Natural killer cell treated with Interleukin-12 subunit alpha and Interleukin-12 subunit beta and Interleukin-15 and Interleukin-18, amount 100 ng/mL, for 72 hours (primary cell): ENCODE measurements at regions not wholly inside any gene's neighbourhood (a gene's known extent, or its start where the extent isn't known, plus 50 kb on each side); places are given as distances from the start of the nearest gene placed in this dataset.
"Not testable (repeated sequence)": the region's sequence is repeated elsewhere in the genome, so short reads cannot be mapped to it uniquely, and the experiment has no call there.

ENCODE experiments used
- ATAC-seq, 2 donors: fragments of 150-1000 bp; cut with Tn5 transposase in 1 of 2; sonication (Bioruptor Pico), chemical (Tn5 transposase) in 1 of 2; 2 replicates each; pipeline ENCODE4 v1.10.0; 2021
- DNase-seq: peaks from one replicate; pipeline ENCODE4 v3.0.0; 2022; ENCODE audit warnings: low spot score
- H3K27ac Mint-ChIP-seq, 2 donors: 1 replicate in 1 of 2; 2 replicates in 1 of 2; pipeline ENCODE4 v1.8.0; 2022; ENCODE audit warnings: mixed read lengths in 2 of 2, mild to moderate bottlenecking in 1 of 2, moderate library complexity in 1 of 2
- H3K27me3 Mint-ChIP-seq, 2 donors: 1 replicate in 1 of 2; 2 replicates in 1 of 2; pipeline ENCODE4 v1.8.0; 2022; ENCODE audit warnings: mixed read lengths in 2 of 2
- H3K36me3 Mint-ChIP-seq: one replicate; pipeline ENCODE4 v1.8.0; 2022; ENCODE audit warnings: mixed read lengths
- H3K4me1 Mint-ChIP-seq, 2 donors: 1 replicate in 1 of 2; 2 replicates in 1 of 2; pipeline ENCODE4 v1.8.0; 2022; ENCODE audit warnings: low read depth in 2 of 2, mixed read lengths in 2 of 2, mild to moderate bottlenecking in 1 of 2
- H3K4me3 Mint-ChIP-seq: one replicate; pipeline ENCODE4 v1.8.0; 2022; ENCODE audit warnings: mixed read lengths
- H3K9me3 Mint-ChIP-seq: 2 replicates; pipeline ENCODE4 v1.8.0; 2022; ENCODE audit warnings: mixed read lengths

- H3K27me3 Mint-ChIP-seq: peaks cover 6 to 16% of the 10 kb centered on the region in 2 donors
- H3K36me3 Mint-ChIP-seq: no peaks in the 10 kb centered on the region
- DNase-seq (no peak), ATAC-seq (no peak)
- no peaks in the 10 kb centered on the region for H3K9me3 Mint-ChIP-seq
- no peak overlapping the region for H3K27ac Mint-ChIP-seq
- H3K4me1 Mint-ChIP-seq: peaks cover 4 to 6% of the 10 kb centered on the region in 2 donors
- H3K4me3 Mint-ChIP-seq: no peak overlapping the region
These were observed 496.2 kb upstream of the CCDC196 start for GRCh38 chr14:65989981-65990380.

GRCh38 chr14:65991104-65991503, 495.1 kb upstream of the CCDC196 start:
- peaks cover 4 to 6% of the 10 kb centered on the region in 2 donors for H3K4me1 Mint-ChIP-seq
- DNase-seq (no peak), ATAC-seq (no peak)
- H3K27ac Mint-ChIP-seq: no peak overlapping the region
- peaks cover 0 to 5% of the 10 kb centered on the region in 2 donors for H3K27me3 Mint-ChIP-seq
- H3K9me3 Mint-ChIP-seq: no peaks in the 10 kb centered on the region
- no peaks in the 10 kb centered on the region for H3K36me3 Mint-ChIP-seq
- H3K4me3 Mint-ChIP-seq: no peak overlapping the region

GRCh38 chr14:65991935-65992334, 494.2 kb upstream of the CCDC196 start:
- not testable (repeated sequence) for H3K4me1 Mint-ChIP-seq, H3K36me3 Mint-ChIP-seq, H3K4me3 Mint-ChIP-seq, H3K27ac Mint-ChIP-seq, ATAC-seq, H3K27me3 Mint-ChIP-seq, DNase-seq, H3K9me3 Mint-ChIP-seq

GRCh38 chr14:65993103-65993502, 493.1 kb upstream of the CCDC196 start:
- DNase-seq (no peak), ATAC-seq (no peak)
- Mint-ChIP-seq H3K36me3 (no peaks in the 10 kb centered on the region), H3K4me1 (peaks cover 4 to 6% of the 10 kb centered on the region in 2 donors), H3K4me3 (no peak overlapping the region), H3K27me3 (no peaks in the 10 kb centered on the region), H3K9me3 (no peaks in the 10 kb centered on the region), H3K27ac (no peak overlapping the region)

GRCh38 chr14:65993996-65994395, 492.2 kb upstream of the CCDC196 start:
- Mint-ChIP-seq H3K27me3 (no peaks in the 10 kb centered on the region), H3K4me3 (no peak overlapping the region), H3K4me1 (peaks cover 4 to 6% of the 10 kb centered on the region in 2 donors), H3K36me3 (no peaks in the 10 kb centered on the region), H3K27ac (no peak overlapping the region), H3K9me3 (no peaks in the 10 kb centered on the region)
- ATAC-seq: no peak
- DNase-seq: no peak

- no peak overlapping the region for H3K27ac Mint-ChIP-seq
- H3K9me3 Mint-ChIP-seq: peaks cover 7% of the 10 kb centered on the region
- ATAC-seq (no peak), DNase-seq (no peak)
- peaks cover 11 to 14% of the 10 kb centered on the region in 2 donors for H3K27me3 Mint-ChIP-seq
- H3K36me3 Mint-ChIP-seq: peaks cover 12% of the 10 kb centered on the region
- H3K4me3 Mint-ChIP-seq: no peak overlapping the region
- H3K4me1 Mint-ChIP-seq: peaks cover 0 to 3% of the 10 kb centered on the region in 2 donors
These were observed 488.8 kb upstream of the CCDC196 start for GRCh38 chr14:65997347-65997746.

GRCh38 chr14:65999865-66000264, 486.3 kb upstream of the CCDC196 start:
- H3K4me3 Mint-ChIP-seq: no peak overlapping the region
- H3K27ac Mint-ChIP-seq: no peak overlapping the region
- ATAC-seq: no peak
- H3K36me3 Mint-ChIP-seq: peaks cover 12% of the 10 kb centered on the region
- no peaks in the 10 kb centered on the region for H3K4me1 Mint-ChIP-seq
- H3K9me3 Mint-ChIP-seq: peaks cover 7% of the 10 kb centered on the region
- DNase-seq: no peak
- H3K27me3 Mint-ChIP-seq: peaks cover 19 to 21% of the 10 kb centered on the region in 2 donors

- Mint-ChIP-seq H3K4me3 (no peak overlapping the region), H3K27ac (no peak overlapping the region), H3K36me3 (peaks cover 12% of the 10 kb centered on the region), H3K4me1 (no peaks in the 10 kb centered on the region), H3K9me3 (peaks cover 7% of the 10 kb centered on the region), H3K27me3 (peaks cover 19 to 21% of the 10 kb centered on the region in 2 donors)
- ATAC-seq: no peak
- DNase-seq: no peak
These were observed 485.4 kb upstream of the CCDC196 start for GRCh38 chr14:66000766-66001165.

GRCh38 chr14:66001356-66001755, 484.8 kb upstream of the CCDC196 start:
- Mint-ChIP-seq H3K4me3 (no peak overlapping the region), H3K27me3 (peaks cover 19 to 21% of the 10 kb centered on the region in 2 donors), H3K4me1 (no peaks in the 10 kb centered on the region), H3K9me3 (peaks cover 7% of the 10 kb centered on the region), H3K36me3 (peaks cover 12% of the 10 kb centered on the region), H3K27ac (no peak overlapping the region)
- no peak for ATAC-seq
- no peak for DNase-seq

- DNase-seq: no peak
- Mint-ChIP-seq H3K4me3 (no peak overlapping the region), H3K27me3 (peaks cover 21 to 23% of the 10 kb centered on the region in 2 donors), H3K9me3 (peaks cover 7% of the 10 kb centered on the region), H3K36me3 (peaks cover 12% of the 10 kb centered on the region), H3K4me1 (no peaks in the 10 kb centered on the region), H3K27ac (no peak overlapping the region)
- ATAC-seq: no peak
These were observed 483.0 kb upstream of the CCDC196 start for GRCh38 chr14:66003082-66003730.

GRCh38 chr14:66005900-66006434, 480.2 kb upstream of the CCDC196 start:
- Mint-ChIP-seq H3K36me3 (peaks cover 6% of the 10 kb centered on the region), H3K27me3 (peaks cover 28 to 30% of the 10 kb centered on the region in 2 donors), H3K4me3 (no peak overlapping the region), H3K4me1 (no peaks in the 10 kb centered on the region), H3K9me3 (peaks cover 4% of the 10 kb centered on the region), H3K27ac (no peak overlapping the region)
- DNase-seq: no peak
- ATAC-seq: no peak

GRCh38 chr14:66008631-66009030, 477.5 kb upstream of the CCDC196 start:
- Mint-ChIP-seq H3K4me3 (no peak overlapping the region), H3K27ac (no peak overlapping the region)

GRCh38 chr14:66009089-66009488, 477.1 kb upstream of the CCDC196 start:
- DNase-seq (no peak), ATAC-seq (no peak)
- H3K4me1 Mint-ChIP-seq: no peaks in the 10 kb centered on the region
- no peaks in the 10 kb centered on the region for H3K9me3 Mint-ChIP-seq
- H3K36me3 Mint-ChIP-seq: no peaks in the 10 kb centered on the region
- H3K27me3 Mint-ChIP-seq: peaks cover 13 to 25% of the 10 kb centered on the region in 2 donors
- H3K4me3 Mint-ChIP-seq: no peak overlapping the region
- H3K27ac Mint-ChIP-seq: no peak overlapping the region

More at GRCh38 chr14:66008631-66009030, 477.5 kb upstream of the CCDC196 start:
- Mint-ChIP-seq H3K36me3 (no peaks in the 10 kb centered on the region), H3K4me1 (no peaks in the 10 kb centered on the region), H3K27me3 (peaks cover 13 to 26% of the 10 kb centered on the region in 2 donors), H3K9me3 (no peaks in the 10 kb centered on the region)
- DNase-seq: no peak
- ATAC-seq: no peak

GRCh38 chr14:66010695-66011094, 475.5 kb upstream of the CCDC196 start:
- no peak for ATAC-seq
- no peaks in the 10 kb centered on the region for H3K4me1 Mint-ChIP-seq
- no peaks in the 10 kb centered on the region for H3K9me3 Mint-ChIP-seq
- no peaks in the 10 kb centered on the region for H3K36me3 Mint-ChIP-seq
- H3K27ac Mint-ChIP-seq: no peak overlapping the region
- no peak for DNase-seq
- H3K4me3 Mint-ChIP-seq: no peak overlapping the region
- H3K27me3 Mint-ChIP-seq: peaks cover 15 to 22% of the 10 kb centered on the region in 2 donors
